Heart left ventricle (tissue), 13 donors: ENCODE measurements at regions not wholly inside any gene's neighbourhood (a gene's known extent, or its start where the extent isn't known, plus 50 kb on each side); places are given as distances from the start of the nearest gene placed in this dataset.

ENCODE experiments used
- CTCF ChIP-seq, 12 donors: fragments of 200-600 bp; sonication (generic) in 4 of 12; IDR thresholded peaks; one replicate each; pipeline versions ENCODE4 v1.5.0 to v1.8.0; 2018 to 2022; ENCODE audit warnings: antibody characterized with exemption in 12 of 12, mild to moderate bottlenecking in 5 of 12
- POLR2A ChIP-seq, 2 donors: fragments of 450-650 bp; IDR thresholded peaks; one replicate each; pipeline ENCODE4 v1.6.1; 2017; ENCODE audit warnings: antibody characterized with exemption in 2 of 2, mild to moderate bottlenecking in 2 of 2, moderate library complexity in 2 of 2
- donor health status: ischemic (EF 13 %, LVEDD 7.1; RV severe dilation, severe dysfunction).
- donor health status: DM: no; HTN: yes; CAD: no.
- donor health status: DM: no; HTN: no; CAD: no.
- donor health status: ischemic (EF 25% LVEDD 6.9; RV normal size, moderate dysfunction).
- donor health status: ischemic (EF 25% LVEDD 5.7; RV mildly dilated, moderate dysfunction).
- donor health status: ischemic (EF 35%, LVEDD 5.7; RV mildly dilated, moderate dysfunction).
- donor health status: nonischemic (EF 11% LVEDD 7.7; RV severe dilation, severe dysfunction).
- donor health status: DM: yes; HTN: yes; CAD: no.
- donor health status: PGD.
- donor health status: ischemic (EF 29% LVEDD 5.4; RV normal size, mild dysfunction).
- donor health status: nonischemic (EF 23%, LVEDD 6.1; RV moderate dilation, normal function).

- TF ChIP-seq CTCF (IDR thresholded peaks at IDR 0.05) (no peak), POLR2A (IDR thresholded peaks at IDR 0.05) (no peak)
These were observed 302.6 kb downstream of the ACTL7B start for GRCh38 chr9:108553111-108553635.
